Esophagus squamous epithelium (tissue), 5 donors: ENCODE measurements at regions not wholly inside any gene's neighbourhood (a gene's known extent, or its start where the extent isn't known, plus 50 kb on each side); places are given as distances from the start of the nearest gene placed in this dataset.
"Not testable (repeated sequence)": the region's sequence is repeated elsewhere in the genome, so short reads cannot be mapped to it uniquely, and the experiment has no call there.

Experiments used
- DNase-seq: peaks from one replicate; lab custom pipeline; 2025; lab: John Stamatoyannopoulos, UW
- H3K27ac ChIP-seq, 4 donors: fragments of 200-600 bp; sonication (generic); one replicate each; pipeline ENCODE4 v1.5.1; 2016 to 2019; ENCODE audit warnings: mild to moderate bottlenecking in 1 of 4
- H3K27me3 ChIP-seq, 4 donors: fragments of 200-600 bp; sonication (generic); 1 replicate in 3 of 4; 2 replicates in 1 of 4; pipeline versions ENCODE4 v1.5.1 to v1.6.0; 2017 to 2021; ENCODE audit warnings: antibody characterized with exemption in 1 of 4
- H3K36me3 ChIP-seq, 3 donors: fragments of 200-600 bp; sonication (generic); one replicate each; pipeline ENCODE4 v1.5.1; 2016 to 2019
- H3K4me1 ChIP-seq, 3 donors: fragments of 200-600 bp; sonication (generic); one replicate each; pipeline ENCODE4 v1.5.1; 2017 to 2019
- H3K4me3 ChIP-seq, 4 donors: fragments of 200-600 bp; sonication (generic); 1 replicate in 3 of 4; 2 replicates in 1 of 4; pipeline ENCODE4 v1.5.1; 2016 to 2019; ENCODE audit warnings: mild to moderate bottlenecking in 2 of 4, moderate library complexity in 1 of 4
- H3K9me3 ChIP-seq, 3 donors: fragments of 200-600 bp; sonication (generic); one replicate each; pipeline ENCODE4 v1.5.1; 2016 to 2019
- CTCF ChIP-seq, 6 experiments: fragments of 450-650 bp in 4 of 6; fragments of 200-600 bp in 2 of 6; sonication (generic) in 2 of 6; IDR thresholded peaks; one replicate each; pipeline ENCODE4 v1.5.1; 2016 to 2019; ENCODE audit warnings: antibody characterized with exemption in 6 of 6, mild to moderate bottlenecking in 4 of 6, moderate library complexity in 4 of 6
- POLR2A ChIP-seq, 4 donors: fragments of 450-650 bp; IDR thresholded peaks; one replicate each; pipeline ENCODE4 v1.6.1; 2017; ENCODE audit warnings: antibody characterized with exemption in 4 of 4, mild to moderate bottlenecking in 4 of 4, moderate library complexity in 3 of 4
- WGBS, 2 donors: methylation state at CpG; one replicate each; pipeline ENCODE4 v1.1.5; 2018; 5-methylcytosine and 5-hydroxymethylcytosine counted together
- intact Hi-C: fragments of 100-400 bp; cut with DNase I; formaldehyde crosslinking; loops from one replicate; pipeline ENCODE4 v1.15.0; 2022
- donor health status: DM: yes; HTN: yes; CAD: no.

GRCh38 chr2:147420517-147420916, 424.3 kb upstream of the ACVR2A start:
- no peak overlapping the region for H3K4me3 ChIP-seq
- H3K9me3 ChIP-seq, result no peaks in the 10 kb centered on the region
- TF ChIP-seq POLR2A (IDR thresholded peaks at IDR 0.05), result no peak
- TF ChIP-seq CTCF (IDR thresholded peaks at IDR 0.05), result no peak
- H3K36me3 ChIP-seq, result no peaks in the 10 kb centered on the region
- 51 to 76% methylated on average over 6 to 7 of the region's 7 CpGs for WGBS, 2 donors
- H3K27ac ChIP-seq, result no peak overlapping the region
- DNase-seq, result no peak
- H3K4me1 ChIP-seq, result peaks cover 0 to 18% (median 0%) of the 10 kb centered on the region in 3 donors
- intact Hi-C loops, result no loop called here
- H3K27me3 ChIP-seq, result no peaks in the 10 kb centered on the region

GRCh38 chr2:147416099-147416498, 428.7 kb upstream of the ACVR2A start:
- 61 to 72% methylated on average over 4 of the region's 4 CpGs for WGBS, 2 donors
- Histone ChIP-seq H3K9me3 (no peaks in the 10 kb centered on the region), H3K27ac (no peak overlapping the region), H3K36me3 (no peaks in the 10 kb centered on the region), H3K4me1 (peaks cover 0 to 22% (median 0%) of the 10 kb centered on the region in 3 donors), H3K27me3 (no peaks in the 10 kb centered on the region), H3K4me3 (no peak overlapping the region)
- intact Hi-C loops, result no loop called here
- TF ChIP-seq CTCF (IDR thresholded peaks at IDR 0.05), result no peak
- TF ChIP-seq POLR2A (IDR thresholded peaks at IDR 0.05), result no peak
- DNase-seq, result no peak

- H3K27me3 ChIP-seq, H3K9me3 ChIP-seq, DNase-seq, H3K27ac ChIP-seq, intact Hi-C loops, H3K4me3 ChIP-seq, H3K36me3 ChIP-seq: not testable (repeated sequence)
- peaks cover 0 to 14% (median 0%) of the 10 kb centered on the region in 3 donors for H3K4me1 ChIP-seq
- 38 to 57% methylated on average over 1 of the region's 1 CpG for WGBS, 2 donors
These were observed 430.2 kb upstream of the ACVR2A start for GRCh38 chr2:147414656-147415055.

- no peaks in the 10 kb centered on the region for H3K27me3 ChIP-seq
- no peaks in the 10 kb centered on the region for H3K4me1 ChIP-seq
- intact Hi-C loops, result no loop called here
- H3K4me3 ChIP-seq, result no peak overlapping the region
- no peak for DNase-seq
- no peak overlapping the region for H3K27ac ChIP-seq
- no peaks in the 10 kb centered on the region for H3K9me3 ChIP-seq
- 75 to 78% methylated on average over 2 of the region's 2 CpGs for WGBS, 2 donors
- no peaks in the 10 kb centered on the region for H3K36me3 ChIP-seq
- TF ChIP-seq POLR2A (IDR thresholded peaks at IDR 0.05), result no peak
- no peak for TF ChIP-seq CTCF (IDR thresholded peaks at IDR 0.05)
These were observed 436.5 kb upstream of the ACVR2A start for GRCh38 chr2:147408357-147408756.

- Histone ChIP-seq H3K4me1 (no peaks in the 10 kb centered on the region), H3K36me3 (no peaks in the 10 kb centered on the region), H3K27ac (no peak overlapping the region), H3K9me3 (no peaks in the 10 kb centered on the region), H3K27me3 (no peaks in the 10 kb centered on the region), H3K4me3 (no peak overlapping the region)
- DNase-seq, result no peak
- TF ChIP-seq CTCF (IDR thresholded peaks at IDR 0.05) (no peak), POLR2A (IDR thresholded peaks at IDR 0.05) (no peak)
- 15 to 16% methylated on average over 1 of the region's 1 CpG for WGBS, 2 donors
- intact Hi-C loops, result no loop called here
These were observed 439.2 kb upstream of the ACVR2A start for GRCh38 chr2:147405651-147406050.

- 52 to 71% methylated on average over 2 of the region's 2 CpGs for WGBS, 2 donors
These were observed 445.8 kb upstream of the ACVR2A start for GRCh38 chr2:147398996-147399395.

More at GRCh38 chr2:147398996-147399395, 445.8 kb upstream of the ACVR2A start:
- intact Hi-C loops, result no loop called here
- Histone ChIP-seq H3K9me3 (no peaks in the 10 kb centered on the region), H3K27ac (peak overlapping the region in 1 of 4 donors; percentile 49), H3K4me1 (peaks cover 0 to 4% (median 0%) of the 10 kb centered on the region in 3 donors), H3K4me3 (no peak overlapping the region), H3K27me3 (no peaks in the 10 kb centered on the region), H3K36me3 (no peaks in the 10 kb centered on the region)
- TF ChIP-seq CTCF (IDR thresholded peaks at IDR 0.05), result no peak
- TF ChIP-seq POLR2A (IDR thresholded peaks at IDR 0.05), result no peak
- DNase-seq, result no peak
